Activated CD8-positive, alpha-beta T cell treated with anti-CD3 and anti-CD28 coated beads for 36 hours (primary cell): ENCODE measurements at regions not wholly inside any gene's neighbourhood (a gene's known extent, or its start where the extent isn't known, plus 50 kb on each side); places are given as distances from the start of the nearest gene placed in this dataset.

Source experiments
- ATAC-seq: fragments of 200-7000 bp; cut with Tn5 transposase; one replicate; pipeline ENCODE4 v1.10.0; 2021; ENCODE audit warnings: mild to moderate bottlenecking, moderate library complexity
- CTCF ChIA-PET: fragments of 350-600 bp; sonication (Branson Sonifier 250); formaldehyde crosslinking; loops from one replicate; lab custom pipeline; 2021; ENCODE audit warnings: antibody characterized with exemption; lab: Charles Lee
- POLR2A ChIA-PET: fragments of 350-600 bp; sonication (Branson Sonifier 250); formaldehyde crosslinking; loops from one replicate; lab custom pipeline; 2021; ENCODE audit warnings: antibody characterized with exemption; lab: Charles Lee
- DNase-seq: peaks from one replicate; pipeline ENCODE4 v3.0.0-alpha.2; 2020
- H3K27ac Mint-ChIP-seq: one replicate; pipeline ENCODE4 v1.8.0; 2021; ENCODE audit warnings: mild to moderate bottlenecking, mixed read lengths
- H3K27me3 Mint-ChIP-seq: one replicate; pipeline ENCODE4 v1.8.0; 2021; ENCODE audit warnings: mixed read lengths
- H3K36me3 Mint-ChIP-seq: one replicate; pipeline ENCODE4 v1.8.0; 2021; ENCODE audit warnings: low read depth, mixed read lengths
- H3K4me1 Mint-ChIP-seq: one replicate; pipeline ENCODE4 v1.8.0; 2021; ENCODE audit warnings: low read depth, mixed read lengths
- H3K4me3 Mint-ChIP-seq: one replicate; pipeline ENCODE4 v1.8.0; 2021; ENCODE audit warnings: mild to moderate bottlenecking, moderate library complexity, mixed read lengths
- H3K9me3 Mint-ChIP-seq: one replicate; pipeline ENCODE4 v1.8.0; 2021; ENCODE audit warnings: mixed read lengths
- CTCF ChIP-seq: fragments of 200-600 bp; IDR thresholded peaks from one replicate; pipeline ENCODE4 v1.8.0; 2022; ENCODE audit warnings: antibody characterized with exemption, mild to moderate bottlenecking
- intact Hi-C: fragments of 100-400 bp; cut with micrococcal nuclease; formaldehyde crosslinking; loops from one replicate; pipeline ENCODE4 v1.10.0; 2022

GRCh38 chr12:118694128-118694775 lies 287.1 kb upstream of the SRRM4 start:
- Mint-ChIP-seq H3K36me3 (no peaks in the 10 kb centered on the region), H3K4me1 (no peaks in the 10 kb centered on the region), H3K27me3 (no peaks in the 10 kb centered on the region), H3K9me3 (no peaks in the 10 kb centered on the region), H3K4me3 (no peak overlapping the region), H3K27ac (no peak overlapping the region)
- intact Hi-C loops = no loop called here
- no peak for TF ChIP-seq CTCF
- CTCF ChIA-PET = no interaction called here
- no peak for DNase-seq
- POLR2A ChIA-PET = no interaction called here
- no peak for ATAC-seq

- no peak for DNase-seq
- ChIA-PET POLR2A (no interaction called here), CTCF (no interaction called here)
- no peak overlapping the region for H3K27ac Mint-ChIP-seq
- H3K27me3 Mint-ChIP-seq = no peaks in the 10 kb centered on the region
- no peak for TF ChIP-seq CTCF
- intact Hi-C loops = no loop called here
- no peak overlapping the region for H3K4me3 Mint-ChIP-seq
- H3K36me3 Mint-ChIP-seq = no peaks in the 10 kb centered on the region
- no peak for ATAC-seq
- no peaks in the 10 kb centered on the region for H3K4me1 Mint-ChIP-seq
- peaks cover 3% of the 10 kb centered on the region for H3K9me3 Mint-ChIP-seq
Observed at GRCh38 chr12:118704527-118705241, 276.7 kb upstream of the SRRM4 start.

- Mint-ChIP-seq H3K27ac (no peak overlapping the region), H3K4me1 (no peaks in the 10 kb centered on the region), H3K4me3 (no peak overlapping the region), H3K9me3 (peaks cover 3% of the 10 kb centered on the region), H3K36me3 (no peaks in the 10 kb centered on the region), H3K27me3 (no peaks in the 10 kb centered on the region)
- ATAC-seq = no peak
- TF ChIP-seq CTCF = no peak
- CTCF ChIA-PET = no interaction called here
- POLR2A ChIA-PET = no interaction called here
- intact Hi-C loops = no loop called here
- no peak for DNase-seq
Observed at GRCh38 chr12:118706437-118706836, 274.9 kb upstream of the SRRM4 start.

- TF ChIP-seq CTCF = no peak
- Mint-ChIP-seq H3K36me3 (no peaks in the 10 kb centered on the region), H3K4me3 (no peak overlapping the region), H3K27me3 (peaks cover 5% of the 10 kb centered on the region), H3K27ac (no peak overlapping the region), H3K9me3 (peaks cover 3% of the 10 kb centered on the region), H3K4me1 (no peaks in the 10 kb centered on the region)
- DNase-seq = no peak
- ChIA-PET CTCF (no interaction called here), POLR2A (no interaction called here)
- intact Hi-C loops = no loop called here
- no peak for ATAC-seq
Observed at GRCh38 chr12:118709946-118710345, 271.4 kb upstream of the SRRM4 start.

- ChIA-PET POLR2A (no interaction called here), CTCF (no interaction called here)
- ATAC-seq (no peak), DNase-seq (no peak)
- peaks cover 5% of the 10 kb centered on the region for H3K27me3 Mint-ChIP-seq
- H3K4me1 Mint-ChIP-seq = no peaks in the 10 kb centered on the region
- no peak overlapping the region for H3K4me3 Mint-ChIP-seq
- H3K36me3 Mint-ChIP-seq = no peaks in the 10 kb centered on the region
- no peak overlapping the region for H3K27ac Mint-ChIP-seq
- intact Hi-C loops = no loop called here
- peaks cover 3% of the 10 kb centered on the region for H3K9me3 Mint-ChIP-seq
- TF ChIP-seq CTCF = no peak
Observed at GRCh38 chr12:118711185-118711584, 270.2 kb upstream of the SRRM4 start.
